PC-9 (cell line): ENCODE measurements at regions not wholly inside any gene's neighbourhood (a gene's known extent, or its start where the extent isn't known, plus 50 kb on each side); places are given as distances from the start of the nearest gene placed in this dataset.

Experiments used
- BruUV-seq: library from RNA; stranded (reverse); fragments of 400-500 nt; replicated peaks from 2 replicates; lab custom pipeline; 2021; lab: Mats Ljungman, UMichigan
- CTCF ChIA-PET: fragments of 300-600 bp; sonication (Branson Sonifier 250); formaldehyde crosslinking; loops from one replicate; lab custom pipeline; 2022; ENCODE audit warnings: antibody characterized with exemption; lab: Charles Lee
- POLR2A ChIA-PET: fragments of 300-600 bp; sonication (Branson Sonifier 250); formaldehyde crosslinking; loops from one replicate; lab custom pipeline; 2022; ENCODE audit warnings: antibody characterized with exemption; ENCODE audit not compliant: unreplicated experiment; lab: Charles Lee
- DNase-seq, 2 experiments: peaks; one replicate each; pipeline versions ENCODE4 v3.0.0 to v3.0.0-alpha.2; 2015 to 2022; ENCODE audit warnings: mixed read lengths in 1 of 2
- H2AFZ ChIP-seq: fragments of 200-600 bp; sonication (generic); 2 replicates; pipeline ENCODE4 v1.8.1; 2017; ENCODE audit warnings: antibody characterized with exemption
- H3F3A ChIP-seq: fragments of 200-600 bp; sonication (generic); 2 replicates; pipeline ENCODE4 v1.8.1; 2017; ENCODE audit warnings: antibody characterized with exemption, mild to moderate bottlenecking, low read depth; ENCODE audit not compliant: insufficient read depth
- H3K27ac ChIP-seq: fragments of 200-600 bp; sonication (generic); 2 replicates; pipeline ENCODE4 v1.6.1; 2016; ENCODE audit warnings: mixed run types
- H3K27me3 ChIP-seq: fragments of 200-600 bp; sonication (generic); 2 replicates; pipeline ENCODE4 v1.6.1; 2016; ENCODE audit warnings: low read depth, mixed run types; ENCODE audit not compliant: insufficient read depth
- H3K36me3 ChIP-seq: fragments of 200-600 bp; sonication (generic); 2 replicates; pipeline ENCODE4 v1.6.1; 2016; ENCODE audit warnings: low read depth, mixed run types
- H3K4me1 ChIP-seq: fragments of 200-600 bp; sonication (generic); replicated peaks from 2 replicates; pipeline ENCODE4 v1.6.1; 2016; ENCODE audit warnings: mixed run types; ENCODE audit not compliant: insufficient read depth
- H3K4me2 ChIP-seq: fragments of 200-600 bp; sonication (generic); 2 replicates; pipeline ENCODE4 v1.6.1; 2017; ENCODE audit warnings: mixed run types
- H3K4me3 ChIP-seq: fragments of 200-600 bp; sonication (generic); 2 replicates; pipeline ENCODE4 v1.6.1; 2016; ENCODE audit warnings: mixed run types
- H3K79me2 ChIP-seq: fragments of 200-600 bp; sonication (generic); 2 replicates; pipeline ENCODE4 v1.6.1; 2017; ENCODE audit warnings: low read depth, mixed run types
- H3K9me2 ChIP-seq: fragments of 200-600 bp; sonication (generic); 2 replicates; pipeline ENCODE4 v1.8.1; 2017; ENCODE audit warnings: mild to moderate bottlenecking; ENCODE audit not compliant: insufficient read depth
- H3K9me3 ChIP-seq: fragments of 200-600 bp; sonication (generic); 2 replicates; pipeline ENCODE4 v1.8.1; 2016; ENCODE audit warnings: low read depth; ENCODE audit not compliant: insufficient read depth
- H4K20me1 ChIP-seq: fragments of 200-600 bp; sonication (generic); 2 replicates; pipeline ENCODE4 v1.8.1; 2017; ENCODE audit not compliant: insufficient read depth
- CTCF ChIP-seq: fragments of 200-600 bp; sonication (generic); conservative IDR thresholded peaks from 2 replicates; pipeline ENCODE4 v1.6.1; 2017; ENCODE audit warnings: mixed run types, antibody characterized with exemption, mild to moderate bottlenecking, moderate library complexity
- EZH2 ChIP-seq: fragments of 200-600 bp; sonication (generic); IDR thresholded peaks from 2 replicates; pipeline ENCODE4 v1.8.0; 2017; ENCODE audit warnings: antibody characterized with exemption, low read depth
- intact Hi-C: fragments of 100-400 bp; cut with micrococcal nuclease; formaldehyde crosslinking; loops from one replicate; pipeline ENCODE4 v1.10.0; 2022; ENCODE audit not compliant: unreplicated experiment

GRCh38 chr1:30311749-30312148, 411.6 kb downstream of the MATN1 start:
- Histone ChIP-seq H3K9me2 (no peaks in the 10 kb centered on the region), H3K27ac (no peak overlapping the region), H3K4me2 (no peak overlapping the region), H3F3A (no peaks in the 10 kb centered on the region), H4K20me1 (no peaks in the 10 kb centered on the region), H3K79me2 (no peaks in the 10 kb centered on the region), H3K4me3 (no peak overlapping the region), H3K4me1 (no peaks in the 10 kb centered on the region), H3K27me3 (peaks cover 43% of the 10 kb centered on the region), H3K9me3 (no peaks in the 10 kb centered on the region), H3K36me3 (no peaks in the 10 kb centered on the region), H2AFZ (no peak overlapping the region)
- no TSS peak for BruUV-seq
- intact Hi-C loops: no loop called here
- TF ChIP-seq EZH2: no peak
- TF ChIP-seq CTCF: no peak
- CTCF ChIA-PET: no interaction called here
- POLR2A ChIA-PET: no interaction called here
- no peak for DNase-seq

- no peak for DNase-seq
- Histone ChIP-seq H3K27ac (no peak overlapping the region), H3K4me2 (no peak overlapping the region), H3K27me3 (peaks cover 39% of the 10 kb centered on the region), H2AFZ (no peak overlapping the region), H3K9me3 (no peaks in the 10 kb centered on the region), H3F3A (no peaks in the 10 kb centered on the region), H4K20me1 (no peaks in the 10 kb centered on the region), H3K36me3 (no peaks in the 10 kb centered on the region), H3K79me2 (no peaks in the 10 kb centered on the region), H3K9me2 (no peaks in the 10 kb centered on the region), H3K4me1 (no peaks in the 10 kb centered on the region), H3K4me3 (no peak overlapping the region)
- intact Hi-C loops: no loop called here
- no TSS peak for BruUV-seq
- TF ChIP-seq EZH2 (no peak), CTCF (no peak)
- ChIA-PET CTCF (no interaction called here), POLR2A (interaction anchor here (0.7 kb wide), 1 partner anchor 1114 kb away, joined by 6 read pairs; no protein-coding TSS in a partner anchor)
Measured at GRCh38 chr1:30310966-30311742, 412.2 kb downstream of the MATN1 start.

GRCh38 chr1:30307182-30307581, 416.2 kb downstream of the MATN1 start:
- Histone ChIP-seq H3K4me2 (no peak overlapping the region), H3K36me3 (no peaks in the 10 kb centered on the region), H3K79me2 (no peaks in the 10 kb centered on the region), H3K9me3 (no peaks in the 10 kb centered on the region), H3K4me3 (no peak overlapping the region), H3K9me2 (no peaks in the 10 kb centered on the region), H3F3A (no peaks in the 10 kb centered on the region), H2AFZ (no peak overlapping the region), H3K4me1 (no peaks in the 10 kb centered on the region), H3K27ac (no peak overlapping the region), H4K20me1 (no peaks in the 10 kb centered on the region), H3K27me3 (peaks cover 11% of the 10 kb centered on the region)
- POLR2A ChIA-PET: no interaction called here
- no TSS peak for BruUV-seq
- CTCF ChIA-PET: no interaction called here
- intact Hi-C loops: no loop called here
- TF ChIP-seq EZH2 (no peak), CTCF (no peak)
- no peak for DNase-seq
